CD4-positive, CD25-positive, alpha-beta regulatory T cell (primary cell): ENCODE measurements at regions not wholly inside any gene's neighbourhood (a gene's known extent, or its start where the extent isn't known, plus 50 kb on each side); places are given as distances from the start of the nearest gene placed in this dataset.

Experiments
- ATAC-seq, 2 donors: fragments of 150-1000 bp; cut with Tn5 transposase; one replicate each; pipeline ENCODE4 v1.10.0; 2021; ENCODE audit warnings: low read depth in 2 of 2, moderate number of reproducible peaks in 2 of 2, moderate library complexity in 1 of 2
- DNase-seq, 3 donors: peaks; one replicate each; pipeline versions ENCODE4 v3.0.0 to v3.0.0-alpha.2; 2012 to 2022; ENCODE audit warnings: mixed read lengths in 1 of 3
- H3K27ac ChIP-seq: one replicate; pipeline ENCODE4 v1.7.0; 2013; ENCODE audit warnings: mild to moderate bottlenecking, low read length; ENCODE audit not compliant: insufficient read depth, poor library complexity, severe bottlenecking
- H3K27me3 ChIP-seq: one replicate; pipeline ENCODE4 v1.7.0; 2013; ENCODE audit warnings: low read length; ENCODE audit not compliant: control insufficient read depth, insufficient read depth
- H3K36me3 ChIP-seq: one replicate; pipeline ENCODE4 v1.7.0; 2013; ENCODE audit warnings: mild to moderate bottlenecking, low read length, moderate library complexity; ENCODE audit not compliant: control insufficient read depth, insufficient read depth
- H3K4me1 ChIP-seq: 2 replicates; pipeline ENCODE4 v1.7.0; 2013; ENCODE audit warnings: mild to moderate bottlenecking, low read length; ENCODE audit not compliant: insufficient read depth, control insufficient read depth, poor library complexity, severe bottlenecking
- H3K4me3 ChIP-seq: one replicate; pipeline ENCODE4 v1.7.0; 2013; ENCODE audit warnings: low read depth, mild to moderate bottlenecking, low read length, moderate library complexity
- H3K9me3 ChIP-seq, 2 experiments: 1 replicate in 1 of 2; 2 replicates in 1 of 2; pipeline ENCODE4 v1.7.0; 2013; ENCODE audit warnings: low read length in 2 of 2, mild to moderate bottlenecking in 1 of 2, moderate library complexity in 1 of 2; ENCODE audit not compliant: control insufficient read depth in 2 of 2
- H3K27ac Mint-ChIP-seq, 3 donors: one replicate each; pipeline ENCODE4 v1.8.0; 2020 to 2022; ENCODE audit warnings: mild to moderate bottlenecking in 3 of 3, mixed read lengths in 3 of 3, moderate library complexity in 2 of 3
- H3K27me3 Mint-ChIP-seq: one replicate; pipeline ENCODE4 v1.8.0; 2022; ENCODE audit warnings: mild to moderate bottlenecking, mixed read lengths
- H3K36me3 Mint-ChIP-seq: one replicate; pipeline ENCODE4 v1.8.0; 2020; ENCODE audit warnings: mixed read lengths
- H3K4me1 Mint-ChIP-seq, 4 donors: one replicate each; pipeline ENCODE4 v1.8.0; 2020 to 2022; ENCODE audit warnings: mixed read lengths in 4 of 4, mild to moderate bottlenecking in 1 of 4
- H3K4me3 Mint-ChIP-seq, 4 donors: one replicate each; pipeline ENCODE4 v1.8.0; 2020 to 2022; ENCODE audit warnings: mild to moderate bottlenecking in 4 of 4, mixed read lengths in 4 of 4, moderate library complexity in 3 of 4
- H3K9me3 Mint-ChIP-seq, 7 donors: one replicate each; pipeline ENCODE4 v1.8.0; 2020 to 2022; ENCODE audit warnings: mixed read lengths in 7 of 7, mild to moderate bottlenecking in 3 of 7, moderate library complexity in 2 of 7

- DNase-seq (no peak), ATAC-seq (no peak)
- Histone ChIP-seq H3K4me1 (no peaks in the 10 kb centered on the region), H3K27me3 (no peaks in the 10 kb centered on the region), H3K4me3 (no peak overlapping the region), H3K9me3 (no peaks in the 10 kb centered on the region), H3K27ac (no peak overlapping the region), H3K36me3 (no peaks in the 10 kb centered on the region)
- Mint-ChIP-seq H3K4me3 (no peak overlapping the region), H3K9me3 (no peaks in the 10 kb centered on the region), H3K36me3 (no peaks in the 10 kb centered on the region), H3K27me3 (no peaks in the 10 kb centered on the region), H3K4me1 (no peaks in the 10 kb centered on the region), H3K27ac (no peak overlapping the region)
Observed at GRCh38 chr2:41420219-41420618, 627.6 kb upstream of the PKDCC start.

GRCh38 chr2:41420872-41421271 is 626.9 kb upstream of the PKDCC start:
- Mint-ChIP-seq H3K27ac (no peak overlapping the region), H3K4me3 (no peak overlapping the region)
- no peak for ATAC-seq

GRCh38 chr2:41431756-41432155 is 616.1 kb upstream of the PKDCC start:
- Histone ChIP-seq H3K4me3 (no peak overlapping the region), H3K4me1 (no peaks in the 10 kb centered on the region), H3K9me3 (no peaks in the 10 kb centered on the region), H3K36me3 (no peaks in the 10 kb centered on the region), H3K27ac (no peak overlapping the region), H3K27me3 (no peaks in the 10 kb centered on the region)
- ATAC-seq (no peak), DNase-seq (no peak)
- peaks cover 0 to 6% (median 3%) of the 10 kb centered on the region in 7 donors for H3K9me3 Mint-ChIP-seq
- H3K36me3 Mint-ChIP-seq, result no peaks in the 10 kb centered on the region
- H3K27me3 Mint-ChIP-seq, result peaks cover 1% of the 10 kb centered on the region
- no peak overlapping the region for H3K4me3 Mint-ChIP-seq
- H3K27ac Mint-ChIP-seq, result no peak overlapping the region
- H3K4me1 Mint-ChIP-seq, result no peaks in the 10 kb centered on the region

More at GRCh38 chr2:41420872-41421271, 626.9 kb upstream of the PKDCC start:
- H3K4me1 ChIP-seq, result no peaks in the 10 kb centered on the region
- H3K27me3 ChIP-seq, result no peaks in the 10 kb centered on the region
- no peak for DNase-seq
- Mint-ChIP-seq H3K36me3 (no peaks in the 10 kb centered on the region), H3K9me3 (no peaks in the 10 kb centered on the region), H3K27me3 (no peaks in the 10 kb centered on the region), H3K4me1 (no peaks in the 10 kb centered on the region)
- no peak overlapping the region for H3K4me3 ChIP-seq
- no peaks in the 10 kb centered on the region for H3K36me3 ChIP-seq
- no peaks in the 10 kb centered on the region for H3K9me3 ChIP-seq
- H3K27ac ChIP-seq, result no peak overlapping the region

GRCh38 chr2:41432459-41432858 is 615.4 kb upstream of the PKDCC start:
- peaks cover 0 to 6% (median 3%) of the 10 kb centered on the region in 7 donors for H3K9me3 Mint-ChIP-seq
- no peaks in the 10 kb centered on the region for H3K27me3 Mint-ChIP-seq
- H3K4me3 ChIP-seq, result no peak overlapping the region
- ATAC-seq (no peak), DNase-seq (no peak)
- H3K4me1 ChIP-seq, result no peaks in the 10 kb centered on the region
- H3K4me3 Mint-ChIP-seq, result no peak overlapping the region
- H3K27ac Mint-ChIP-seq, result no peak overlapping the region
- no peaks in the 10 kb centered on the region for H3K9me3 ChIP-seq
- no peak overlapping the region for H3K27ac ChIP-seq
- no peaks in the 10 kb centered on the region for H3K4me1 Mint-ChIP-seq
- H3K27me3 ChIP-seq, result no peaks in the 10 kb centered on the region
- H3K36me3 ChIP-seq, result no peaks in the 10 kb centered on the region
- no peaks in the 10 kb centered on the region for H3K36me3 Mint-ChIP-seq

- Mint-ChIP-seq H3K36me3 (no peaks in the 10 kb centered on the region), H3K9me3 (peaks cover 1 to 6% (median 3%) of the 10 kb centered on the region in 7 donors), H3K4me1 (no peaks in the 10 kb centered on the region), H3K4me3 (no peak overlapping the region), H3K27me3 (no peaks in the 10 kb centered on the region), H3K27ac (no peak overlapping the region)
- H3K27me3 ChIP-seq, result no peaks in the 10 kb centered on the region
- no peaks in the 10 kb centered on the region for H3K36me3 ChIP-seq
- ATAC-seq, result no peak
- no peak overlapping the region for H3K27ac ChIP-seq
- no peak overlapping the region for H3K4me3 ChIP-seq
- H3K4me1 ChIP-seq, result no peaks in the 10 kb centered on the region
- no peak for DNase-seq
- H3K9me3 ChIP-seq, result no peaks in the 10 kb centered on the region
Observed at GRCh38 chr2:41434991-41435390, 612.8 kb upstream of the PKDCC start.

GRCh38 chr2:41441958-41442357 is 605.9 kb upstream of the PKDCC start:
- no peak overlapping the region for H3K27ac Mint-ChIP-seq
- no peak for ATAC-seq

GRCh38 chr2:41445865-41446264 is 602.0 kb upstream of the PKDCC start:
- no peak overlapping the region for H3K4me3 Mint-ChIP-seq
- no peaks in the 10 kb centered on the region for H3K27me3 Mint-ChIP-seq
- H3K27me3 ChIP-seq, result no peaks in the 10 kb centered on the region
- H3K36me3 ChIP-seq, result no peaks in the 10 kb centered on the region
- no peaks in the 10 kb centered on the region for H3K4me1 Mint-ChIP-seq
- H3K4me1 ChIP-seq, result no peaks in the 10 kb centered on the region
- no peak for DNase-seq
- H3K36me3 Mint-ChIP-seq, result no peaks in the 10 kb centered on the region
- no peak overlapping the region for H3K27ac Mint-ChIP-seq
- no peak for ATAC-seq
- no peaks in the 10 kb centered on the region for H3K9me3 ChIP-seq
- no peak overlapping the region for H3K27ac ChIP-seq
- H3K9me3 Mint-ChIP-seq, result peaks cover 0 to 3% (median 0%) of the 10 kb centered on the region in 7 donors
- H3K4me3 ChIP-seq, result no peak overlapping the region

More at GRCh38 chr2:41441958-41442357, 605.9 kb upstream of the PKDCC start:
- H3K4me3 Mint-ChIP-seq, result no peak overlapping the region
- Histone ChIP-seq H3K4me1 (no peaks in the 10 kb centered on the region), H3K9me3 (no peaks in the 10 kb centered on the region), H3K27ac (no peak overlapping the region), H3K27me3 (no peaks in the 10 kb centered on the region), H3K4me3 (no peak overlapping the region), H3K36me3 (no peaks in the 10 kb centered on the region)
- H3K9me3 Mint-ChIP-seq, result peaks cover 0 to 5% (median 0%) of the 10 kb centered on the region in 7 donors
- no peaks in the 10 kb centered on the region for H3K4me1 Mint-ChIP-seq
- no peak for DNase-seq
- H3K36me3 Mint-ChIP-seq, result no peaks in the 10 kb centered on the region
- no peaks in the 10 kb centered on the region for H3K27me3 Mint-ChIP-seq

- Histone ChIP-seq H3K4me1 (no peaks in the 10 kb centered on the region), H3K4me3 (no peak overlapping the region), H3K9me3 (no peaks in the 10 kb centered on the region), H3K36me3 (no peaks in the 10 kb centered on the region), H3K27ac (no peak overlapping the region), H3K27me3 (no peaks in the 10 kb centered on the region)
- Mint-ChIP-seq H3K9me3 (peaks cover 0 to 3% (median 0%) of the 10 kb centered on the region in 7 donors), H3K36me3 (no peaks in the 10 kb centered on the region), H3K27me3 (no peaks in the 10 kb centered on the region), H3K4me3 (no peak overlapping the region), H3K4me1 (no peaks in the 10 kb centered on the region), H3K27ac (no peak overlapping the region)
- DNase-seq (no peak), ATAC-seq (no peak)
Observed at GRCh38 chr2:41446266-41446665, 601.6 kb upstream of the PKDCC start.
